Thymus (tissue), 11 donors: ENCODE measurements at regions not wholly inside any gene's neighbourhood (a gene's known extent, or its start where the extent isn't known, plus 50 kb on each side); places are given as distances from the start of the nearest gene placed in this dataset.

Experiments
- DNase-seq, 9 donors: peaks; one replicate each; pipeline ENCODE4 v3.0.0-alpha.2; 2013; ENCODE audit warnings: low spot score in 9 of 9, low read depth in 6 of 9, missing footprints in 1 of 9
- H3K27ac ChIP-seq, 2 donors: one replicate each; pipeline ENCODE4 v1.5.1; 2013; ENCODE audit warnings: control low read depth in 1 of 2, low read depth in 1 of 2, low read length in 1 of 2, mild to moderate bottlenecking in 1 of 2, moderate library complexity in 1 of 2
- H3K27me3 ChIP-seq, 2 donors: one replicate each; pipeline ENCODE4 v1.5.1; 2013; ENCODE audit warnings: low read length in 1 of 2; ENCODE audit not compliant: control insufficient read depth in 2 of 2, insufficient read depth in 1 of 2
- H3K36me3 ChIP-seq, 2 donors: one replicate each; pipeline ENCODE4 v1.5.1; 2013; ENCODE audit warnings: low read length in 1 of 2, mild to moderate bottlenecking in 1 of 2, moderate library complexity in 1 of 2; ENCODE audit not compliant: control insufficient read depth in 2 of 2, insufficient read depth in 2 of 2
- H3K4me1 ChIP-seq, 2 donors: one replicate each; pipeline ENCODE4 v1.5.1; 2013; ENCODE audit warnings: low read length in 2 of 2; ENCODE audit not compliant: control insufficient read depth in 2 of 2, insufficient read depth in 2 of 2
- H3K4me3 ChIP-seq, 2 donors: one replicate each; pipeline ENCODE4 v1.5.1; 2013; ENCODE audit warnings: low read length in 2 of 2, control low read depth in 1 of 2, mild to moderate bottlenecking in 1 of 2
- H3K9me3 ChIP-seq, 2 donors: one replicate each; pipeline ENCODE4 v1.5.1; 2013; ENCODE audit warnings: low read length in 1 of 2, mild to moderate bottlenecking in 1 of 2; ENCODE audit not compliant: control insufficient read depth in 2 of 2, insufficient read depth in 1 of 2
- whole genome bisulfite sequencing: extraction: QIAGEN DNeasy Blood & Tissue Kit; methylation state at CpG from one replicate; pipeline ENCODE4 v1.1.7; 2013; 5-methylcytosine and 5-hydroxymethylcytosine counted together
- donor health status: healthy.

DNA sequence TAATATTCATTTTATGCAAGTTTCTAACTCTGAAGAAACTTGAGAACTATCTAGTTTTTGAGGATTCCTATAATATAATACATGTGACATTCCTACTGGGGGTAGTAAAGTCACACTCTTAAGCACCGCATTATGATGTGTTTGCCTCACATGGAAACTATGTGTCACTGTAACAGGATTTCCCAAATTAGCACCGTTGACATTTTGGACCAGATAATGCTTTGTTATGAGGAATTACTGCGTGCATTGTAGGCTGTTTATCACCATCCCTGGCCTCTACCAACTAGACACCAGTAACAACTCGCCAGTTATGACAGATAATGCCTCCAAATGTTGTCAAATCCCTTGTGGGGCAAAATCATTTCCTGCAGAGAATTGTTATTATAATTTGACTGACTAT lies 267.8 kb downstream of the RAP2B start:
- no peak for DNase-seq
- Histone ChIP-seq H3K4me3 (no peak overlapping the region), H3K36me3 (no peaks in the 10 kb centered on the region), H3K27me3 (no peaks in the 10 kb centered on the region), H3K27ac (no peak overlapping the region), H3K4me1 (no peaks in the 10 kb centered on the region), H3K9me3 (no peaks in the 10 kb centered on the region)
- 93% methylated on average over 4 of the region's 4 CpGs for WGBS

- no peaks in the 10 kb centered on the region for H3K36me3 ChIP-seq
- H3K4me1 ChIP-seq, result no peaks in the 10 kb centered on the region
- 30% methylated on average over 1 of the region's 1 CpG for WGBS
- H3K27ac ChIP-seq, result no peak overlapping the region
- H3K4me3 ChIP-seq, result no peak overlapping the region
- DNase-seq, result no peak
- no peaks in the 10 kb centered on the region for H3K27me3 ChIP-seq
- no peaks in the 10 kb centered on the region for H3K9me3 ChIP-seq
These were observed 269.1 kb downstream of the RAP2B start for GRCh38 chr3:153431076-153431475.

GRCh38 chr3:153437666-153438065 lies 275.6 kb downstream of the RAP2B start:
- DNase-seq, result no peak
- no peaks in the 10 kb centered on the region for H3K27me3 ChIP-seq
- no peak overlapping the region for H3K27ac ChIP-seq
- no peaks in the 10 kb centered on the region for H3K4me1 ChIP-seq
- H3K36me3 ChIP-seq, result no peaks in the 10 kb centered on the region
- H3K9me3 ChIP-seq, result no peaks in the 10 kb centered on the region
- no peak overlapping the region for H3K4me3 ChIP-seq
- WGBS, result 19% methylated on average over 2 of the region's 2 CpGs

GRCh38 chr3:153438271-153438670 lies 276.2 kb downstream of the RAP2B start:
- Histone ChIP-seq H3K4me1 (no peaks in the 10 kb centered on the region), H3K27me3 (no peaks in the 10 kb centered on the region), H3K27ac (no peak overlapping the region), H3K4me3 (no peak overlapping the region), H3K36me3 (no peaks in the 10 kb centered on the region), H3K9me3 (no peaks in the 10 kb centered on the region)
- DNase-seq, result no peak
- 88% methylated on average over 3 of the region's 3 CpGs for WGBS

- DNase-seq, result no peak
- Histone ChIP-seq H3K36me3 (no peaks in the 10 kb centered on the region), H3K27ac (no peak overlapping the region), H3K4me1 (no peaks in the 10 kb centered on the region), H3K4me3 (no peak overlapping the region), H3K9me3 (no peaks in the 10 kb centered on the region), H3K27me3 (no peaks in the 10 kb centered on the region)
- 90% methylated on average over 3 of the region's 3 CpGs for WGBS
These were observed 277.8 kb downstream of the RAP2B start for GRCh38 chr3:153439780-153440179.

DNA sequence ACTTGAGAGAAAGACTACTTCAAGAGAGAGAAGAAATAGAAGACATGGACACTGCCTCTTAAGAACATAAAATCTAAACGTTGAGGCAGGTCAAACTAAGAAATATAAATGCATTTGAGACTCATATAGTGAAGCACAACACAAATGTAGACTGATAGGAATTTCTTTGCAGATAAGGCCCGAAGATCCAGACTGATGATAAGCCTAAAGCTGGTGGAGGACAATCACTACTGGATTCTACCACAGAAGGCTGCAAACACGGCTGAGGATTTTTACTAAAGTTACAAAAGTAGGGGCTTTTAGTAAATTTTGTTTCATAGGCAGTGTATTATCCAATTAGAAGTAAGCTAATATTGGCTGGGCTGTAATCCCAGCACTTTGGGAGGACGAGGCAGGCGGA lies 278.3 kb downstream of the RAP2B start:
- H3K4me3 ChIP-seq, result no peak overlapping the region
- DNase-seq, result no peak
- H3K9me3 ChIP-seq, result no peaks in the 10 kb centered on the region
- no peaks in the 10 kb centered on the region for H3K4me1 ChIP-seq
- 92% methylated on average over 5 of the region's 5 CpGs for WGBS
- no peak overlapping the region for H3K27ac ChIP-seq
- H3K27me3 ChIP-seq, result no peaks in the 10 kb centered on the region
- no peaks in the 10 kb centered on the region for H3K36me3 ChIP-seq

- H3K36me3 ChIP-seq, result no peaks in the 10 kb centered on the region
- H3K4me1 ChIP-seq, result no peaks in the 10 kb centered on the region
- H3K4me3 ChIP-seq, result no peak overlapping the region
- H3K9me3 ChIP-seq, result no peaks in the 10 kb centered on the region
- DNase-seq, result no peak
- no peak overlapping the region for H3K27ac ChIP-seq
- no peaks in the 10 kb centered on the region for H3K27me3 ChIP-seq
- WGBS, result 98% methylated on average over 2 of the region's 2 CpGs
These were observed 280.4 kb downstream of the RAP2B start for GRCh38 chr3:153442386-153442785.

DNA sequence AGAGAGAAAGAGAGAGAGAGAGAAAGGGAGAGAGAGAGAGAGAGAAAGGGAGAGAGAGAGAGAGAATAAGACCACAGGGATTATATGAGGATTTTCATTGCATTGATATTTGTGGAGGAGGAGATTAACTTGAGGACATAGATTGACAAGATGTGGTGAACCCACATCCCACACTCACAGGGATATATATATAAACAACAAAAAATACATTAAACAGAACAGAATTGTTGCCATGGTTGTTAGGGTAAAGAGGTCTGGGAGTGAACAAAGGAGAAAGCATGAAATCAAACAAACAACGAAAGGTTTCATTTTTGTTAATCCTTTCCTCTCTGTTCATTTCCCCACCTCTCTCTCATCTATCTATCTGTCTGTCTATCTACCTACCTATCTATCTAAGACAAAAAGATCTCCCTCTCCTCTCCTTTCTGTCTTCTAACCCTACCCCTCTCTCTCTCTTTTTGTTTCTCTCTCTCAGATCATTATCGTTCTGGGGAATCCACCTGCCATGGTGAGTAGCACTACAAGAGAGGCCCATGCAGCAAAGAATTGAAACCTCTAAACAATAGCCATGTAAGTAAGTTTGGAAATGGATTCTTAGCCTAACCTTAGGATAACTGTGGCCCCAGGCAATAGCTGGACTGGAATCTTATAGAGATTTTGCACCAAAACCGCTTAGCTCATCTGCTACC lies 280.9 kb downstream of the RAP2B start:
- Histone ChIP-seq H3K4me1 (no peaks in the 10 kb centered on the region), H3K36me3 (no peaks in the 10 kb centered on the region), H3K4me3 (no peak overlapping the region), H3K27ac (no peak overlapping the region), H3K9me3 (no peaks in the 10 kb centered on the region), H3K27me3 (no peaks in the 10 kb centered on the region)
- 94% methylated on average over 3 of the region's 3 CpGs for WGBS
- no peak for DNase-seq

GRCh38 chr3:153443961-153444360 lies 281.9 kb downstream of the RAP2B start:
- no peak for DNase-seq
- WGBS, result 45% methylated on average over 3 of the region's 3 CpGs
- no peaks in the 10 kb centered on the region for H3K9me3 ChIP-seq
- no peak overlapping the region for H3K27ac ChIP-seq
- no peaks in the 10 kb centered on the region for H3K36me3 ChIP-seq
- no peak overlapping the region for H3K4me3 ChIP-seq
- H3K27me3 ChIP-seq, result no peaks in the 10 kb centered on the region
- H3K4me1 ChIP-seq, result no peaks in the 10 kb centered on the region

GRCh38 chr3:153445817-153446216 lies 283.8 kb downstream of the RAP2B start:
- 95% methylated on average over 2 of the region's 2 CpGs for WGBS

More at GRCh38 chr3:153445817-153446216, 283.8 kb downstream of the RAP2B start:
- Histone ChIP-seq H3K27ac (no peak overlapping the region), H3K36me3 (no peaks in the 10 kb centered on the region), H3K27me3 (no peaks in the 10 kb centered on the region), H3K9me3 (no peaks in the 10 kb centered on the region), H3K4me3 (no peak overlapping the region), H3K4me1 (no peaks in the 10 kb centered on the region)
- DNase-seq, result no peak
